HG02759 (cell line): ENCODE measurements at regions not wholly inside any gene's neighbourhood (a gene's known extent, or its start where the extent isn't known, plus 50 kb on each side); places are given as distances from the start of the nearest gene placed in this dataset.
"Not testable (repeated sequence)": the region's sequence is repeated elsewhere in the genome, so short reads cannot be mapped to it uniquely, and the experiment has no call there.

Experiments
- ATAC-seq: cut with Tn5 transposase; IDR thresholded peaks from one replicate; pipeline ENCODE4 v1.9.1; 2021; ENCODE audit warnings: mild to moderate bottlenecking, moderate library complexity; ENCODE audit not compliant: unreplicated experiment

- ATAC-seq = not testable (repeated sequence)
Measured at GRCh38 chr15:84094720-84095119, 140.9 kb upstream of the GOLGA6L4 start.

DNA sequence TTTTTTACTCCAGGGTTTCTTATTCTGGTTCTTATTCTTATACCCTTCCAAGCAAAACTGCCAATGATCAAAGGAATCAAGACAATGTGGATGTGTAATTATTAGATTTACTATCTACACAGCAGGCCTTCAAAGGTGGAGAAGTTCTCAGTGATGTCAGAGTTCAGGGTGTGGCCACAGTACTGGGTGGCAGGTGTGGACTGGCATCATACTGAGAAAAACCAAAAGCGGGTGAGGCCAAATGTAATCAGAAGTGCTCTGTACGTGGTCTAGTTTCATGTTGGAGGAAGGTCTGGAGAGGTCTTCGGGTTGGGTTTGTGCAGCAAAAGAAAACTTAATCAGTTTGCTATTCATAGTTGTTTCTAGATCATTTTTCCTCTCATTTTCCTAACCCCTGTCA lies 138.5 kb upstream of the GOLGA6L4 start:
- not testable (repeated sequence) for ATAC-seq

DNA sequence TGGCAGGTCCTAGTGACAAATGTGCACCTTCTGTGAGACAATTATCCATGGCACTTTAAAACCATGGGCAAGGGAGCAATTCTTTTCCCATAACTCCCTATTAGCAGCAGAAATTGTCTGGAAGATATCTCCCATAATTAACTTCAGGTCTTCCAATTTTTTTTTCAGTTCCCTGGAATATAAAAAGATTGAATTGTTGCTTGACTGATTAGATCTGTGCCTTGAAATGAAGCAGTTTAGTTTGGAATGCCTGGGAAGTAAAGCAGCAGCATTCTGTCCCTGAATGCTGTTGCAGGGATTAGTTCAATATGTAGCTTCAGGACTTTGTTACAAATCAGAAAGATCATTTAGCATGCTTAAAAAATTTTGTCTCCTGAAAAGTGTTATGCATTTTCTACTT lies 137.0 kb upstream of the GOLGA6L4 start:
- no peak for ATAC-seq

GRCh38 chr15:84099181-84099580 lies 136.4 kb upstream of the GOLGA6L4 start:
- ATAC-seq = no peak

- no peak for ATAC-seq
Measured at GRCh38 chr15:84103345-84103744, 132.2 kb upstream of the GOLGA6L4 start.

DNA sequence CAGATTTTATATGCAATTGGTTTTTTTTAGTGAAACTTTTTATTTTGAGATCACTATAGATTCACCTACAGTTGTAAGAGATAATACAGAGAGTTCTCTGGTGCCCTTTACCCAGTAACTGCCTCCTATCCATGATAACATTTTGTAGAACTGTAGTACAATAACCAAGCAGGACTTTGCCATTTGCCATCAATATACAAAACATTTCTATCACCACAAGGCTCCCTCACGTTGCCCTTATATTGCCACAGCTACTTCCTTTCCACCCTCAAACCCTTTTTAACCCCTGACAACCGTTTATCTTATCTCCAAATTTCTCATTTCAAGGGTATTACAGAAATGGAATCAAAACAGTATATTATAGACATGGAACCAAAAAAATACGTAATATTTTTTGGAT lies 130.7 kb upstream of the GOLGA6L4 start:
- no peak for ATAC-seq

GRCh38 chr15:84108728-84109127 lies 126.8 kb upstream of the GOLGA6L4 start:
- no peak for ATAC-seq

- ATAC-seq = no peak
Measured at GRCh38 chr15:84111575-84111974, 124.0 kb upstream of the GOLGA6L4 start.

DNA sequence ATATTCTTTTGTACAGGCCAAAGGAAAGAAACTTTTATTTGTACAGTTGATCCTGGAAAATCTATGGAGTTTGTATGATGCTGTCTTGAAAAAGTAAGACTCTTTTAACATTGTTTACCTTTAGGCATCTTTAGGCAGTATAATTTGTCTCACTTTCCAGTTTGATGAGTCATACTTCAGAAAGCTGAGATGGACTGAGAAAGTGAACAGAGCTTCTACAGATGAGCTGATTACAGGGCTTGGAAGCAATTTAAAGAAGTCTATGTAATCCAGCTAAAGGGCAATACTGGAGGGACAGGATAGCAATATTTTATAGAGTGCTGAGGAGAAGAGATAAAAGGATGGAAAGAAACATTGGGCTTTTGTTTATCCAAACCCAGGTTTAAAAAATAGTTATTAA lies 123.5 kb upstream of the GOLGA6L4 start:
- no peak for ATAC-seq

DNA sequence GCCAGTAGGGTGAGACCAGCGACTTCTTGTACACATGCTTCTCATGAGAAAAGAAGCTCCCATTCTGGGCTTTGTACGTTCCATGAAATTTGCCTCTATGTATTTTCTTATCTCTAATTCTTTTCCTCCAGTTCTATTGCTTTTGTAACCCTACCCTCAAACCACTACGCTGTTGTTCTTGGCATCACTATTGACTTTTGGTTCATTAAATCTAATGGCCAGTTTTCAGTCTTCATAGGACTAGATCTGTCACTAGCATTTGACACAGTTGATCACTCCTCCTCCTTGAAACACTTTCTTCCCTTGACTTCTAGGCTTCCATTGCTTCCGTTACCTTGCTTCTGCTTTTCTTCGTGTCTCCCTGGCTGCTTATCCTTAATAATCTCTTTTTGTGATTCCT lies 121.7 kb upstream of the GOLGA6L4 start:
- ATAC-seq = no peak

DNA sequence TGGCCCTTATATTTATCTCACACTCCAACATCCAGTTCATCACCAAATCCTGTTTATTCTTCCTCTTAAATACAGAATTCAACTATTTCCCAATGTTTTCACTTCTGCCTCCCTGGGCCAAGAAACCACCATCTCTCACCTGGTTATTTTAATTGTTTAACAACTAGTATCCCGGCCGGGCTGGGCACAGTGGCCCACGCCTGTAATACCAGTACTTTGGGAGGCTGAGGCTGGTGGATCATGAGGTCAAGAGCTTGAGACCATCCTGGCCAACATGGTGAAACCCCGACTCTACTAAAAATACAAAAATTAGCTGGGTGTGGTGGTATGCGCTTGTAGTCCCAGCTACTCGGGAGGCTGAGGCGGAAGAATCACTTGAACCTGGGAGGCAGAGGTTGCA lies 120.9 kb upstream of the GOLGA6L4 start:
- not testable (repeated sequence) for ATAC-seq

DNA sequence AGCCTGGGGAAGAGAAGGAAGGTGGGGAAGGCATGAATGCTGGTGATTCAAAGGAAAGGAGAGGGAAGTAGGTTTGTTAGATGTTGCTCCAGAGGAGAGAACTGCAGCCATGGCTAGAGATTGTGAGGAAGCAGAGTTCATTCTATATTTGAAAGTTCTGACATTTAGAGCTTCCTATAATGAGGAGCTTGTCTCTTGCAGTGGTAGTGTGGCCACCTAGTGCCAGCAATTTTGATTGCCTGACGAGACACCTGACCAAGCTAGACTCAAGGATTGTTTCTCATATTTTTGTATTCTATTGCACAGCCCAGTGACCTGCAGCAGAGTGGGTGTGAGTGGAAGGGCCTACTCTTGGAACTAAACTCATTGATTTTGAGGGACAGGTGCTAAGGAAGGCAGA lies 116.2 kb upstream of the GOLGA6L4 start:
- ATAC-seq = not testable (repeated sequence)

DNA sequence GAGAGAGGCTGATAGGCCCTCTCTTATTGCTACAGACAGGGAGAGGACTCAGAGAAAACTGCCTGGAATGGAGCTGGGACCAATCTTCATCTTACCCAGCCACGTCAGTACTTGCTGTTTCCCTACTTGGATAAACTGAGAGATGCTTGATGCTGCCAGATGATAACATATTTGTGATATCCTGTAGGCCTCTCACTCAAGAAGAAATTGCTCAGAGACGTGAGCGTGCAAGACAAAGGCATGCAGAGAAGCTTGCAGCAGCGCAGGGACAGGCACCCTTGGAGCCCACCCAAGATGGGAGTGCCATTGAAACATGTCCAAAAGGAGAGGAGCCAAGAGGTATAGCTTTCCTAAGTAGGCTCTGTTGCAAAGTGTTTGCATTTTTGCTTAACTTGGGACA lies 114.7 kb upstream of the GOLGA6L4 start:
- not testable (repeated sequence) for ATAC-seq

DNA sequence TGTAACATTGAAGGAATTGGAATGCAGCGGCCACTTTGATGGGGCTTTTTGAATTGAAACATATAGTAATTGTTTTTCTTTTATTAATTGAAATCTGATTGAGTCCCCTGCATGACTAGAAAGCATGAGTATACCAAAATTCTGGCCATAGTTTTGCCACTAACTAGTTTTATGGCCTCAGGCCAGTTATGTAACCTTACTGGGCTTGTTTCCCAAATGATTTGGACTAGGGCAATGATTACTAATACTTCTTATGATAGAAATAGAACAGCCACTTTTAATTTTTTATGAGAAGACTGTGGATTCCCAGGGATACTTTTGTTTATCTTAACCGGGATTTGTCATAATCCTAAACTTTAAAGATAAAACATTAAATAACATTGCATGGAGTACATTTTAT lies 106.9 kb upstream of the GOLGA6L4 start:
- ATAC-seq = not testable (repeated sequence)

GRCh38 chr15:84130098-84130831 lies 105.3 kb upstream of the GOLGA6L4 start:
- not testable (repeated sequence) for ATAC-seq

DNA sequence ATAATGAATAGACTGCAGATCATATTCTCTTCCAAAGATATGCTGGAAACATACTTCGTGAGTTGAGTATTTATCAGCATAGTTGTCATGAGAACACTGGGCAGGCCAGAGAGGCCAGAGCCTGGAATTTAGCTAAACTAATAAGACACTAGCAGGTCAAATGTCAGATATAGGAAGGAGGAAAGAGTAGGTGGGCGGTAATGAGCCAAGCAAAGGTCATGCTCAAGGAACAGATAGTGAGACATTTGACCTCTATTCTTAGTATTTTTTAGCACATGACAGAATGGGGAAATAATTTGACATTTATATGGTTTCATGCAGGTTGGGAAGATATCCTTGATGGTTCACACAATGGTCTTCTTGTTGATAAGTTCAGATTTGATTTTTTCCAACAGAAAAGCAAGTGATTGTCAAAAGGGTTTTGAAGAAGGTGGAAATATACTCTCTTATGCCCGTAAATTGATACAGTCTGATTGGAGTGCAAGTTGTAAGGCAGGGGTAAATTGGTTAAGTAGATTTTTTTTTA lies 99.6 kb upstream of the GOLGA6L4 start:
- not testable (repeated sequence) for ATAC-seq

GRCh38 chr15:84142888-84143337 lies 92.7 kb upstream of the GOLGA6L4 start:
- ATAC-seq = peak; percentile 98

- no peak for ATAC-seq
Measured at GRCh38 chr15:84143753-84144314, 91.7 kb upstream of the GOLGA6L4 start.

DNA sequence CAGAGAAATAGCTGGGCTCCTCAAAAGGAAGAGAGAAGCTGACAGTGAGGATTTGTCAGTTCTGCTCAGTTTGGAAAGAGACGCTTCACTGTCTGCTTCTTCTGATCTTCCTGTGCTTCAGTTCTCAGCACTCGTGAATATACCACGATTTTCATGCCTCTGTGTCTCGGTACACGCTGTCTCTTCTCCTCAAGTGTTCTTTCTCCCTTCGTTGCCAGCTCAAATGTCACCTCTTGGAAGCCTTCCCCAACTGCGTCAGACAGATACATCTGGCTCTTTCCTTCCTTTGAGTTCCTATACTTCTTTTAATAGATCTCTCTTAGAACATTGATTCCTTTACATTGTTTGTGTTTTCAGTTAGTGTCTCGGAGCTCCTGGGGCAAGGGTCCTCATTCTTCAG lies 90.6 kb upstream of the GOLGA6L4 start:
- ATAC-seq = not testable (repeated sequence)

GRCh38 chr15:84146299-84146698 lies 89.3 kb upstream of the GOLGA6L4 start:
- ATAC-seq = not testable (repeated sequence)

- ATAC-seq = not testable (repeated sequence)
Measured at GRCh38 chr15:84147307-84147706, 88.3 kb upstream of the GOLGA6L4 start.

DNA sequence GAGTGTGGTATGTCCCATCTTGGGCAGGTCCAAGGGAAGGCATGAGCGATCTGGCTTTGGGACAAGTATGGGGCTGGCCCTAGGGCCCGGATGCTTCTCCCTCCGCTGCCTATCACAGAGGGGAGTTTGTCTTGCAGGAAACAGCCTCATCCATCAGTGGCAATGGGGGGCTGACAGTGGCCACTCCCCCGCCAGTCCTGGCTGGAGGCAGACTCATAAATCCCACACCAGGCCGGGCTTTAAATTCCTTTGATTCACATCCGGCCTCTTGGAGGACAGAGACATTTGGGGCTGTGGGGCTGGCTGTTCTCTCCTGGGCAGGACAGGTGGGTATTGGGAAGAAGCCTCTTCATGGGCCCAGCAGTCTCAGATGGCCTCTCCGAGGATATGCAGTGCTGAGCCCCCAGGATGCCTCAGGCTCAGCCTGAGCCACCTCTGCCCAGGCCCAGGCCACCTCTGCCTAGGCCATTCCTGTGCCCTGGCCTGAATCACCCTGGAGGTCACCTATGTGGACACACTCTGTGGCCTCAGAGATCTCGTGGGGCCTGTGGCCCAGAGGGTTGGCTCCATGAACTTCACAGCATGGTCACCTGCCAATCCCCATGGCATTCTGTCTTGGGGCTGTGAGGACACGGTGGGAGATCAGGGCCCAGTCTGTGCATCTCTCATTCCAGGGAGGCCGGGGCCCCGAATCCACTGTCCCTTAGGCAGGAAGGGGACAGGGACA lies 84.2 kb upstream of the GOLGA6L4 start:
- ATAC-seq = no peak
